C4-2B (cell line): ENCODE measurements at regions not wholly inside any gene's neighbourhood (a gene's known extent, or its start where the extent isn't known, plus 50 kb on each side); places are given as distances from the start of the nearest gene placed in this dataset.

Experiments
- H3K27ac ChIP-seq: fragments of 450-650 bp; 2 replicates; pipeline ENCODE4 v1.5.1; 2017
- ZFX ChIP-seq: fragments of 450-650 bp; IDR thresholded peaks from 2 replicates; pipeline ENCODE4 v1.6.1; 2017
- TF ChIP-seq, protein P1 (sequence below): fragments of 450-650 bp; conservative IDR thresholded peaks from 2 replicates; pipeline ENCODE4 v1.5.1; 2017; ENCODE audit warnings: mild to moderate bottlenecking

DNA sequence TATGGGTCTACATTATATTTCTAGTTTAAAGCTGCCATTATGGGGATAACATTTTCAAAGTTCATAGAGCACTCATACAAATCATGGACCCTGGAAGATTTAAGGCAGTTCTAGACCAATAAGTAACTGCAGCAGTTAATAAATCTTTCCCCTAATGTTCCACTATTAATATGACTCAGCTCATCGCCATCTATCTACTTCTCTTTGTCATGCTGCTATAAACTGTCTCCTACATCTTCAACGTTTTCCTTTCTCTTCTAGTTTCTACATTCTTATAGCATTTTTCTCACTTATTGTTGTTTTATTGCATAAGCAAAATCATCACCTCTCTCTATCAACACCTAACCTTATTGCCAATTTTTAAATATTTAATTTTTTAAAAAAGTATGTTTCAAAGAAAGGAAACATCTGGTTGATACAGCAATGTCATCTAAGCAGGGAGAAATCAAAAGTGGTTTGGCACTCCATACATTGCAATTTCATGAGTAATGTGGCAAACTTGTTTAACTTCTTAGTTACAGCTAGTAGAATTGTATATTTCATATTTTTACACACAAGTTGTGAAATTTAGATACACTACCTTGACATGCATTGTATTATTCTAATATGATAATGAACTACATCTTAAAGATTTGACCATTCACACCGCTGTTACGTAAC lies 1500.4 kb upstream of the MIR17HG start:
- no peak for TF ChIP-seq ZFX
- TF ChIP-seq, protein P1, sequence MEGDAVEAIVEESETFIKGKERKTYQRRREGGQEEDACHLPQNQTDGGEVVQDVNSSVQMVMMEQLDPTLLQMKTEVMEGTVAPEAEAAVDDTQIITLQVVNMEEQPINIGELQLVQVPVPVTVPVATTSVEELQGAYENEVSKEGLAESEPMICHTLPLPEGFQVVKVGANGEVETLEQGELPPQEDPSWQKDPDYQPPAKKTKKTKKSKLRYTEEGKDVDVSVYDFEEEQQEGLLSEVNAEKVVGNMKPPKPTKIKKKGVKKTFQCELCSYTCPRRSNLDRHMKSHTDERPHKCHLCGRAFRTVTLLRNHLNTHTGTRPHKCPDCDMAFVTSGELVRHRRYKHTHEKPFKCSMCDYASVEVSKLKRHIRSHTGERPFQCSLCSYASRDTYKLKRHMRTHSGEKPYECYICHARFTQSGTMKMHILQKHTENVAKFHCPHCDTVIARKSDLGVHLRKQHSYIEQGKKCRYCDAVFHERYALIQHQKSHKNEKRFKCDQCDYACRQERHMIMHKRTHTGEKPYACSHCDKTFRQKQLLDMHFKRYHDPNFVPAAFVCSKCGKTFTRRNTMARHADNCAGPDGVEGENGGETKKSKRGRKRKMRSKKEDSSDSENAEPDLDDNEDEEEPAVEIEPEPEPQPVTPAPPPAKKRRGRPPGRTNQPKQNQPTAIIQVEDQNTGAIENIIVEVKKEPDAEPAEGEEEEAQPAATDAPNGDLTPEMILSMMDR, result no peak
- H3K27ac ChIP-seq, result no peak overlapping the region

DNA sequence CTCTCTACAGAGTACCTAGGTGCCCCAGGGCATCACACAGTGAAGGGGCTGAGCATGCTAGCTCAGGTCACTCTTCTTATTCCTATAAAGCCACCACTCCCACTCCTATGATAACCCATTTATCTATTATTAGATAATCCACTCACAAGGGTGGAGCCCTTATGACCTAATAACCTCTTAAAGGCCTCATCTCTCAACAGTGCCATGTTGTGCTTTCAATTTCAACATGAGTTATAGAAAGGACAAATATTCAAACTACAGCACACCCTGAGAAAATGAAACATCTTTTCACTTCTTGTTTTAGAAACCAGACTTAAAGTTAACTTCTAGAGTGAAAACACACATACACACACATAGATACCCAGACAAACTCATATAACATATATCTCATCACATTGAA lies 1494.9 kb upstream of the MIR17HG start:
- TF ChIP-seq, protein P1, result no peak
- no peak for TF ChIP-seq ZFX
- no peak overlapping the region for H3K27ac ChIP-seq

GRCh38 chr13:89856512-89856911 lies 1491.0 kb upstream of the MIR17HG start:
- no peak for TF ChIP-seq ZFX
- TF ChIP-seq, protein P1, result no peak
- no peak overlapping the region for H3K27ac ChIP-seq

- TF ChIP-seq, protein P1, result no peak
- TF ChIP-seq ZFX, result no peak
- no peak overlapping the region for H3K27ac ChIP-seq
Observed at GRCh38 chr13:89857502-89857901, 1490.0 kb upstream of the MIR17HG start.

DNA sequence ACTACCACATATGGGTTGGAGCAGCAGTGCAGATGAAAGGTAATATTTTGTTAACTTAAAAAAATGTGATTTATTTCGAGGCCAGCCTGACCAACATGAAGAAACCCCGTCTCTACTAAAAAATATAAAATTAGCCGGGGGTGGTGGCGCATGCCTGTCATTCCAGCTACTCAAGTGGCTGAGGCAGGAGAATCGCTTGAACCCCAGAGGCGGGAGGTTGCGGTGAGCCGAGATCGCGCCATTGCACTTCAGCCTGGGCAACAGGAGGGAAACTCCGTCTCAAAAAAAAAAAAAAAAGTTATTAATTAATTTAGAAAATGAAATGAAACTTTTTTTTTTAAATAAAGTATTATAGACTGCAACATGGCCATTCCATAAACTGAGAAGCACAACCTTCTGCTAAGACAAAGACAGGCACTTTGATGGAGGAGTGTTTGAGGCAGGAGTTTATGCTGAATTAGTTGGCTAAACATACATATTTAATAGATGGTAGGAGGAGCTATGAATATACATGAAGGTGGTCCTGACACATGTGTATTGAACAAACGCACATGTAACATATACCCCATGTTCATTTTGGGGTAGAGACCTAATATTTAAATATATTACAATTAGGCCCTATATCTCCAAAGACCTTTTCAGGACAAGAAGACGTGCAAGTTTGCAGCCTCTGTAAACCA lies 1485.3 kb upstream of the MIR17HG start:
- TF ChIP-seq, protein P1, result no peak
- no peak for TF ChIP-seq ZFX

GRCh38 chr13:89862691-89863036 lies 1484.8 kb upstream of the MIR17HG start:
- no peak for TF ChIP-seq ZFX
- TF ChIP-seq, protein P1, result no peak
- H3K27ac ChIP-seq, result no peak overlapping the region

More for the DNA sequence above, 1485.3 kb upstream of the MIR17HG start:
- no peak overlapping the region for H3K27ac ChIP-seq

DNA sequence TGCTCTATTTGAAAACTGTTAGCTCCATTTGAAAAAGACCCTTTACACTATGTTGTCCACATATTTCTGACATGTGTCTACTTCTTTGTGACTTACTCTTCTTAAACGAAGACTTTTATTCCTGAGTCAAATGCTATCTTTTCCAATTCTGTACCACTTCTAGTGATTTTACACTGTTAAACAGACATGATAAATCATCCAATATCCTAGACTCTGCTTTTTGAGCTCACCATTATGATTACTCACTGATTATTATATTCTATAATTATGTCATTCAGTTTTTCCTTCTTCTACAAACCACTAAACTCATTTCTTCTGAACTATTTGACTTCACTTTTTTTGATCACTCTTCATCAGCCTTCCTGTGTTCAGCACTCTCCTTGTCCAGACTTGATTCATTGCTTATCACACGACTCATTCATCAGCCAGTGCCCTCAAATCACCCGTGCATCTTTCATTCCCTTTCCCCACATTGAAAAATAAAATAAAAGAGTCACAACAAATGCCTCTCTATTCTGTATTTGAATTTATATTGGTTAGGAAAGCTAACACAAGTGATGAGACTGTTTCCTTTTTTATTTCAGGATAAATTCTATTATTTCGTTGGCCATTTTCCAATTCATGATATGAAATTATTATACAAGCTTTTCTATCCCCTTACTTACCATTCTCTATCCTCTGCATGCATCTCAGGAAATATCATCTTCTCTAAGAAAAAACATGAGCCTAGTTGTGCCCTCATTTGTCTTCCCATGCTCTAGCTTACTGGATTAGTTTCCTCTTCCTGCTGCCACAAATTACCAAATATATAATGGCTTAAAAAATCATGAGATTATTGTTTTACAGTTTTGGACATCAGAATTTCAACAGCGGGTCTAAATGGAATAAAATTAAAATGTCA lies 1482.1 kb upstream of the MIR17HG start:
- H3K27ac ChIP-seq, result no peak overlapping the region
- TF ChIP-seq, protein P1, result no peak
- TF ChIP-seq ZFX, result no peak
